SJSA1 (cell line): ENCODE measurements at regions not wholly inside any gene's neighbourhood (a gene's known extent, or its start where the extent isn't known, plus 50 kb on each side); places are given as distances from the start of the nearest gene placed in this dataset.

Experiments
- DNase-seq, 2 experiments: peaks; one replicate each; pipeline ENCODE4 v3.0.0-alpha.2; 2015 to 2020; ENCODE audit warnings: low spot score in 2 of 2, low read depth in 1 of 2
- H3K27ac ChIP-seq: fragments of 250-450 bp; sonication (Bioruptor Pico); 2 replicates; pipeline ENCODE4 v1.5.1; 2020; ENCODE audit warnings: mild to moderate bottlenecking, moderate library complexity
- H3K27me3 ChIP-seq: fragments of 250-450 bp; sonication (Bioruptor Pico); replicated peaks from 2 replicates; pipeline ENCODE4 v1.5.1; 2020; ENCODE audit warnings: mild to moderate bottlenecking, moderate library complexity
- H3K36me3 ChIP-seq: fragments of 250-450 bp; sonication (Bioruptor Pico); 2 replicates; pipeline ENCODE4 v1.5.1; 2020; ENCODE audit warnings: mild to moderate bottlenecking
- H3K4me1 ChIP-seq: fragments of 250-450 bp; sonication (Bioruptor Pico); replicated peaks from 2 replicates; pipeline ENCODE4 v1.6.1; 2021; ENCODE audit warnings: mild to moderate bottlenecking
- H3K4me3 ChIP-seq: fragments of 250-450 bp; sonication (Bioruptor Pico); 2 replicates; pipeline ENCODE4 v1.5.1; 2020; ENCODE audit warnings: mild to moderate bottlenecking
- H3K9me3 ChIP-seq: fragments of 250-450 bp; sonication (Bioruptor Pico); replicated peaks from 2 replicates; pipeline ENCODE4 v1.5.1; 2020; ENCODE audit warnings: mild to moderate bottlenecking

DNA sequence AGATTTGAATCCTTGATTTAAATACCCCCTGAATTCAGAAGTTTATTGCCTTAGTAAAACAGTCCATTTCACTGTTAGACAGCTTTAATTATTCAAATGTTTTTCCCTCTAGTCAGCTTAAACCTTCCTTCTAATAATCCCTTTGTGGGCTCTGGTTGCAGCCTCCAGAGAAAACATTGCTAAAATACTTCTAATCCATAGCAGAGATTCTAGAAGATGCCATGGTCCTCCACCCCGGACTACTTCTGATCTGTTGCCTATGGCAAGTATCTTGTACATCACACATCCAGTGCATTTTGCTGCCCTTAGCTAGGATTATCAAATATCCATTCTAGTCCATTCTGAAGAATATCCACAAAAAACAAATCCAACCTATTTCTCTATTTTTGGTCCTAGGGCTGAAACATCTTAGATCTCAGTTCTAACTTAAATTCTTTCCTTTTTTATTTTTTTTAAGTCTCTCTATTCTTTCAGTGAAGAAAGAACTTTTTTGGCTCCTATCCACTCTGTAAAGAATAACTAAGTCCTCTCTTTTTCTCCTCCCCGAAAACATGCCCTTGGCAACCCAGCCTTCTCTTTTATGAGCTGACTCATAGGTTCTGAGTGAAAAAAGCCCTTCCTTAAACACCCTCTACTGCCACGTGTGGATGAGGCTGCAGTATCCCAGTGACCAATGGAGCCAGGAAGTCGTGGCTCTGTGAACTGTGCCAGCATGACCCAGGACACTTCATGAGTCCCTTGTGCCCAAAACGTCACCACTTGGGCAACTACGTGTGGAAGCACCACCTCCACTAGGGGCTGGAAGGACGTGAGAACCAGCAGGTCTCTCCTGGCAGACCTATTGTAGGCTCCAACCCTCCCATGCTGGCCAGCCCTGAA is 349.8 kb downstream of the TNS1 start:
- H3K9me3 ChIP-seq = no peaks in the 10 kb centered on the region
- peaks cover 12% of the 10 kb centered on the region for H3K4me1 ChIP-seq
- no peaks in the 10 kb centered on the region for H3K27me3 ChIP-seq
- peak; percentile 70 to 78 for DNase-seq
- no peak overlapping the region for H3K27ac ChIP-seq
- no peaks in the 10 kb centered on the region for H3K36me3 ChIP-seq
- no peak overlapping the region for H3K4me3 ChIP-seq

DNA sequence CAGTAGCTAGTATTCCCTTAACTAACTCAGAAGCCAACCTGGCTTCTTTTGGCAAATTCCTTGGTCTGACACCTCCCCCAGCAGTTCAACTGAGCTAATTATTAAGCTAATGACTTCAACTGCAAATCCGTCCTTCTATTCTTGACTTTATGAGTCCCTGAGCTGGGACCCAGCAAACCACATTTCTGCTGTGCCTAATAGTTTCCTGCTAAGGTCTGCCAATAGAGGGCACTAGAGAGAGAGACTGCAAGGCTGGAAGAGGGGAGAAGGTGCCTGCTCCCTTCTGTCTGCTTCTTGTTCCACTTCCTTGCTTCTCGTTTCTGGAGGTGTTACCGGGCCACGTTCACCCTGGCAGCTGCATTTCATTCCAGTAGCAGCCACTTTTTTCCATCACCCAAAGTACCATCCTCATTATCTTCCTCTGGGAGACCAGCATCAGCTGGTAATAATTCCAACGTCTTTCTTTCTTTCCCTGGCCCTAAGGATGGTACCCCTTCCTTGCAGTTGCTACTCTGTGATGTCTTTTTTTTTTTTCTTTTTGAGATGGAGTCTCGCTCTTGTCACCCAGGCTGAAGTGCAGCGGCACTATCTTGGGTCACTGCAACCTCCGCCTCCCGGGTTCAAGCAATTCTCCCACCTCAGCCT is 352.0 kb downstream of the TNS1 start:
- DNase-seq = peak in 1 of 2 experiments; percentile 41
- Histone ChIP-seq H3K27me3 (no peaks in the 10 kb centered on the region), H3K4me3 (no peak overlapping the region), H3K27ac (no peak overlapping the region), H3K36me3 (no peaks in the 10 kb centered on the region), H3K9me3 (no peaks in the 10 kb centered on the region), H3K4me1 (peaks cover 12% of the 10 kb centered on the region)

DNA sequence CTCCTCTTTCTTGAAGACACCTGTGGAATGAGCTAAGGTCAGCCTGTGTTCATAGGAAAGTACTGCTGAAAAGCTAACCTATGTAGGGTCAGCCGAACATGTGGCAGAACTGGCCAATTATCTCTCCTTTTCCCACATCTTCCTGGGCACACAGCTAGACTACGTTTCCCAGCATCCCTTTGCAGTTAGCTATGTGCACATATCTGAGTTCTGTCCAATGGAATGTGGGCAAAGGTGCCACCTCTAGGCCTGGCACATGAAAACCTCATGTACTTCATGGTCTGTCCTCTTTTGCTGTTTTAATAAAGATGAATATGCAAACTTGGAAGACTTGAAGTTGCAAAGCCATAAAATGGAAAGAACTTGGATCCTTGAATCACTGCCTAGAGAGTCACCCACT is 352.6 kb downstream of the TNS1 start:
- H3K9me3 ChIP-seq = no peaks in the 10 kb centered on the region
- no peaks in the 10 kb centered on the region for H3K27me3 ChIP-seq
- H3K27ac ChIP-seq = no peak overlapping the region
- H3K4me3 ChIP-seq = no peak overlapping the region
- H3K36me3 ChIP-seq = no peaks in the 10 kb centered on the region
- no peak for DNase-seq
- H3K4me1 ChIP-seq = peaks cover 12% of the 10 kb centered on the region

DNA sequence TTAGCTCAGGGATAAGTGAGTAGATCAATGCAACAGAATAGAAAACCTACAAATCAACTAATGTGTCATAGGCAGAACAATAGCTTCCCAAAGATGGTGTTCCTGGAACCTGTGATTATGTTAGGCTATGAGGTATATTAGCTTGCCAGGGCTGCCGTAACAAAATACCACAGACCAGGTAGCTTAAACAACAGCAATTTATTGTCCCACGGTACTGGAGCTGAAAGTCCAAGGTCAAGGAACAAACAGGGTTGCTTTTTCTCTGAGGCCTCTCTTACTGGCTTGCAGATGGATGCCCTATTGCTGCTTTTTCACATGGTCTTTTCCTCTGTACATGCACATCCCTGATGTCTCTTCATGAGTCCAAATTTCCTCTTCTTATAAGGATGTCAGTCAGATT is 354.9 kb downstream of the TNS1 start:
- Histone ChIP-seq H3K4me3 (no peak overlapping the region), H3K4me1 (peaks cover 5% of the 10 kb centered on the region), H3K27me3 (no peaks in the 10 kb centered on the region), H3K27ac (no peak overlapping the region), H3K36me3 (no peaks in the 10 kb centered on the region), H3K9me3 (no peaks in the 10 kb centered on the region)
- DNase-seq = no peak

DNA sequence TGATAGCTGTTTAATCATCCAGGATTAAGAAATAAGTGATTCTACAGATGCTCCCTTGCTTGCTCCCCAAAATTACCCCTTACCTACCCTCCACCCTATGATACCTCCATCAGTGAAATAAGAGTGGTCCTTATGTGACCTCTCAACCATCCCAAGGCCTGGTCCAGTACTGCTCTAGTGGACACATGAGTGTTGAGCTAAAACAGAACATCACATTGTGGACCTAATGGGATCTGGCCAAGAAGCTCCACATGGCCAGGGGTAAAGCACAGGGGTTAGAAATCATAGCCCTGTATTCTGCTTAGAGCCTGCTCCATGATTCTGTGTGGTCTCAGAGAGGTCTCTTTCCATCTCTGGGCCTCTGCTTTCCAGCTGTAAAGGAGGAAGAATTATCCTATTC is 355.6 kb downstream of the TNS1 start:
- Histone ChIP-seq H3K36me3 (no peaks in the 10 kb centered on the region), H3K27me3 (no peaks in the 10 kb centered on the region; the same call in 1 of the 2 replicates), H3K9me3 (no peaks in the 10 kb centered on the region), H3K27ac (no peak overlapping the region), H3K4me3 (no peak overlapping the region), H3K4me1 (no peaks in the 10 kb centered on the region)
- no peak for DNase-seq

DNA sequence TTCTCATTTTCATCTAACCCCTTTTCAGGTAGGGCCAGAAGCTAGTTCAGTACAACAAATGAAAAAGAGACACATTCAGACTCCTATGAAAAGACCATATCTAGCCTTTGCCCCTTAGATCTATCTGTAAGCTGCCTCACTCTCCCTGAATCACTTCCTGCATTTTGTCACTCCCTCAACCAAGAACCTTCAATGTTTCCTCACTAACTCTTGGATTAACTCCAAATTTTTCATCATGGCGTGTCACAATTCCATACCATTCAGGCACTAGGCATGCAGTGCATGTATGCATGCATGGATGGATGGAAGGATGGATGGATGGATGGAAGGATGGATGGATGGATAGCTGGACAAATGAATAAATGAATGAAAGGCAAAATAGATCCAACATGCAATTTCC is 356.9 kb downstream of the TNS1 start:
- H3K9me3 ChIP-seq = no peaks in the 10 kb centered on the region
- no peak overlapping the region for H3K27ac ChIP-seq
- no peak overlapping the region for H3K4me3 ChIP-seq
- DNase-seq = no peak
- H3K27me3 ChIP-seq = no peaks in the 10 kb centered on the region; the same call in 1 of the 2 replicates
- H3K4me1 ChIP-seq = no peaks in the 10 kb centered on the region
- no peaks in the 10 kb centered on the region for H3K36me3 ChIP-seq

DNA sequence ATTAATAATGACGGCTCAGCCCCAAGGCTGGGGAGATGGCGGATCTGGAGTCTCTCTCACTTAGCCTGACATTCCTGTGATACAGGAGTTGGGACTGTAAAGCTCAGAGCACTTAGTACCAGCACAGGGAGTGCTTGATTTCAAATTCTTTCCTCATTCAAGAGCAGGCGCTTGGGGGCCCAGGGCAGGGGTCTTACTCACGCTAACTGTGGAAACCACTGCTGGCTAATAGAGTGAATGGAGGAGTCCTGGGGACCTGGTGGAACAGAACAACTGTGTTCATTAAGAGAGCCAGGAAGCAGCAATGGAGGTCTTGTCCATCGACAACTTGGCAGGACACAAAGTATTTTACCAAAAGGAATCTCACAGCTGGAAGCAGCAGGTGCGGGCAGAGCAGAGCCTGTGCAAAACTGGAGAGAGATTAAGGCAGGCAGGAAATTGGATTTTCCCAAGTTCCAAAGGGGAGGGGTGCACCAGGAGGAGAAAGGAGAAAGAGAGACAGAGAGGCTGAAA is 358.9 kb downstream of the TNS1 start:
- H3K4me1 ChIP-seq = no peaks in the 10 kb centered on the region
- H3K27ac ChIP-seq = no peak overlapping the region
- H3K9me3 ChIP-seq = no peaks in the 10 kb centered on the region
- no peaks in the 10 kb centered on the region; the same call in 1 of the 2 replicates for H3K27me3 ChIP-seq
- no peak for DNase-seq
- no peak overlapping the region for H3K4me3 ChIP-seq
- no peaks in the 10 kb centered on the region for H3K36me3 ChIP-seq

DNA sequence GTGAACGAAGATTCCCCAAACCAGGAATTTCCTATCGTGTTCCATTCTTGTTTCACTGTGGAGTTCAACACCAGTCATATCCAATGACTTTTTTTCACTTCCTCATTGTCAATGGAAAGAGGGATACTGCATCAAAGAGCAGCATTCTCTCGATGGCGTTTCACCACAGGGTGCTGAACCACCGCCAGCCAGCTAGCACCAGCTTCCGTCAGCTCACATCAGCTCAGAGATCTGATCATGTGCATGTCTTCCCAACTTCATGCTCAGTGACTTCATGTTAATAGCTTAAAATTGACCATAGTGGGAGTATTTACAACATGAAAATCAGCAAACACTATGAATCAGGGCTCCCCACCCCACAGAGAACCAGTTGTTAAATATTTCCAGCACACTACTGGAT is 359.9 kb downstream of the TNS1 start:
- Histone ChIP-seq H3K4me3 (no peak overlapping the region), H3K4me1 (no peaks in the 10 kb centered on the region), H3K9me3 (no peaks in the 10 kb centered on the region), H3K27me3 (no peaks in the 10 kb centered on the region; the same call in 1 of the 2 replicates), H3K27ac (no peak overlapping the region), H3K36me3 (no peaks in the 10 kb centered on the region)
- no peak for DNase-seq

DNA sequence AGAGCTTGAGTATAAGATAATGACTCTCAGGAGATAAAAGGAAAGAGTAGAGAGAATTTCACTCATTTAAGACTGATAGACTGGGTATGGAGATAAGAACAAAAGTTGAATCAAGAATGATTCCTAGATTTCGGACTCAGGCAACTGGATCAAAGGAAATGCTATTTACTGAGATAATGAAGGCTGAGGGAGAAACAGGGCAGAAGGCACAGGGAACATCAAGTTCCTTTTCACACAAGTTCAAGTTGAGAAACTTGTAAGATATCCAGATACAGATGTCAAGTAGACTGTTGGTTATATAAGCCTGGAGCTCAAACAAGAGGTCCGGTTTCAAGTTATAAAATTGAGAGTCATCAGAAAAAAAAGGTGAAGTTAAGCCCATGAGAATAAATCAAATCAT is 360.8 kb downstream of the TNS1 start:
- Histone ChIP-seq H3K9me3 (no peaks in the 10 kb centered on the region), H3K36me3 (no peaks in the 10 kb centered on the region), H3K4me3 (no peak overlapping the region), H3K4me1 (no peaks in the 10 kb centered on the region), H3K27ac (no peak overlapping the region), H3K27me3 (no peaks in the 10 kb centered on the region; the same call in 1 of the 2 replicates)
- no peak for DNase-seq

DNA sequence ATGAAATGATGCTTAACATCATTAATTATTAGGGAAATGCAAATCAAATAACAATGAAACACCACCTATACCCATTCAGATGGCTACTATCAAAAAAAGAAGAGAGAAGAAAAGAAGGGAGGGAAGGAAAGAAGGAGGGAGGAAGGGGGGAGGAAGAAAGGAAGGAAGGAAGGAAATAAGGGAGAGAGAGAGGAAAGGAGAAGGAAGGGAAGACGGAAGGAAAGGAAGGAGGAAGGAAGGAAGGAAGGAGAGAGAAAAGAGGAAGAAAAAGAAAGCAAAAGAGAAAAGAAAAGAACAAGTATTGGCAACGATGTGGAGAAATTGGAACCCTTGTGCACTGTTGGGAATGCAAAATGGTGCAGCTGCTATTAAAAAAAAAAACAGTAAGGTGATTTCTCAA is 363.3 kb downstream of the TNS1 start:
- no peaks in the 10 kb centered on the region for H3K36me3 ChIP-seq
- DNase-seq = no peak

DNA sequence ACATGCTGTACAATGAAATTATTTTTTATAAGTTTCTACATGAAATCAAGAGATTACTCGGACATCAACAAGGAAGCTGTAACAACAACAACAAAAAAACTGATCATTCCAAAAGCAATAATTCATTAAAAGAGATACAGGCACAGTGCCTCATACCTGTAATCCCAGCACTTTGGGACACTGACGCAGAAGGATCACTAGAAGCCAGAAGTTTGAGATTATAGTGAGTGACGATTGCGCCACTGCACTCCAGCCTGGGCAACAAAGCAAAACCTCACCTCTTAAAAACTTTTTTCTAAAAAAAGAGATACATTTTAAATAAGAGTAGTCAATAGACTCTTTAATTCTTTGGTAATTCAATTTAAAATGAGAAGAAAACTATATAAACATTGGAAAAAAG is 364.3 kb downstream of the TNS1 start:
- no peak for DNase-seq
- no peaks in the 10 kb centered on the region for H3K36me3 ChIP-seq
- H3K4me3 ChIP-seq = no peak overlapping the region
- no peaks in the 10 kb centered on the region for H3K9me3 ChIP-seq
- no peak overlapping the region for H3K27ac ChIP-seq
- no peaks in the 10 kb centered on the region for H3K4me1 ChIP-seq
- H3K27me3 ChIP-seq = no peaks in the 10 kb centered on the region; the same call in 1 of the 2 replicates

More for the DNA sequence above, 363.3 kb downstream of the TNS1 start:
- Histone ChIP-seq H3K9me3 (no peaks in the 10 kb centered on the region), H3K27ac (no peak overlapping the region), H3K4me3 (no peak overlapping the region), H3K4me1 (no peaks in the 10 kb centered on the region), H3K27me3 (no peaks in the 10 kb centered on the region; the same call in 1 of the 2 replicates)

DNA sequence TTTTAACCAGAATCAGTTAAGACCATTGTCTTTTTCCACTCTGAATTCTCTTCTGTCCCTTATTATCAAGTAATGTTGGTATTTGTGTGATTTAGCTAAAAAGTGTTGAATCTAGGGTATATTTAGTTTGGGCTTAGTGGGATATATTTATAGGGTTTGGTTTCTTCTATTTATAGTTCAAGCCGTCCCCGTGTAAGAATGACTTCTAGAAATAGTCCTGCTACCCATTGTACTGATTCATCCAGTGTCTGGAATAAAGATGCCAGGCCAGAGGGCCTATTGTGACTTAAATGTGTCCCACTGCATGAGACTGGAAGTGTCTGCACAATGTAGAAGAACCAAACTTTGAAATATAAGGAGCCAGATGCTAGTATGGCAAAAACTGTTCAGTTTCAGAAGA is 364.8 kb downstream of the TNS1 start:
- Histone ChIP-seq H3K27me3 (no peaks in the 10 kb centered on the region; the same call in 1 of the 2 replicates), H3K4me1 (no peaks in the 10 kb centered on the region), H3K9me3 (no peaks in the 10 kb centered on the region), H3K36me3 (no peaks in the 10 kb centered on the region), H3K27ac (no peak overlapping the region), H3K4me3 (no peak overlapping the region)
- no peak for DNase-seq

DNA sequence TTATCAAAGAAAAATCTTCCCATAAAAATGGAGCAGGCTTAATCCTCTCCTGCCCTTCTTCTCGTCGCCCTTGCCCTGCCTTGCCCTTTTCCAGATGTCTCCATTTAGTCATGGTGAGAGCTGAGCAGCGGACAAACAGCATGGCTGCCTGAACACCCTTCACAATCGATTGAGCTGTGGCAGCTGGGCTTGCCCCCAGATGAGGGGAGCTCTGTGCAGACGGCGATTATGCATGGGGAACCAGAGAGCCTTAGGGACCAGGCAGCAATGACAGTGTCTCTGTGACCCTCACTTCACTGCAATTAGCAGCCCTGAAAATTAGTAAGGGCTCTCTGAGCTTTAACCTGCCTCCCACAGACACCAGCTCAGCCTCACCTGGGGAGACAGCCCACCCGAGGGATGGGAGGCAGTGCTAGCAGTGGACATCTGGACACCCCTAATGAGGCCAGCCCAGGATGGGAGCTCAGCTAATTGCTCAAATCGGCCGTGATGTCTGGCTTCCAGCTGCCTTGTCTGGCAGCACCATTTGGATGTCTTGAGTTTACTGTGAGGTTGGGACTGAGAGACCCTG is 365.7 kb downstream of the TNS1 start:
- no peak for DNase-seq
- no peaks in the 10 kb centered on the region; the same call in 1 of the 2 replicates for H3K27me3 ChIP-seq
- no peak overlapping the region for H3K27ac ChIP-seq
- H3K4me3 ChIP-seq = no peak overlapping the region
- no peaks in the 10 kb centered on the region for H3K9me3 ChIP-seq
- no peaks in the 10 kb centered on the region for H3K36me3 ChIP-seq
- H3K4me1 ChIP-seq = no peaks in the 10 kb centered on the region

DNA sequence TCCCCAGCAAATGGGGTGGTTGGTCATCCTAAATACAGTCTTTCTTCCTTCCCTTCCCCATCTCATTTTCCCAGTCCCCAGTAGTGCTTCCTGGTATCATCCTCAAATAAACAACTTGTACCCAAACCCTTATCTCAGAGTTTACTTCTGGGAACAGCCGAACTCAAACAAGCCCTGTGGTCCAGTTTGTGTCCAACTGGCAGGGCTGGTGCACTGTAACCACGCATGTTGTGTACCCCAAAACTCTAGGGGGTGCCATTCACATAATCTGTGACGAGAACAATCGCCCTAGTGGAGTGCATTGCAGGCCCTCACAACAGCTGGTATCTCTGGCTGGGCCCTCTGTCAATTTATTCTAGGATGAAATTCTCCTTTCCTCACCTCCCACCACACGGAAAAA is 366.2 kb downstream of the TNS1 start:
- no peaks in the 10 kb centered on the region for H3K9me3 ChIP-seq
- H3K36me3 ChIP-seq = no peaks in the 10 kb centered on the region
- no peak for DNase-seq
- H3K27ac ChIP-seq = no peak overlapping the region
- H3K27me3 ChIP-seq = no peaks in the 10 kb centered on the region
- H3K4me3 ChIP-seq = no peak overlapping the region
- no peaks in the 10 kb centered on the region for H3K4me1 ChIP-seq
